Panc1 (cell line): ENCODE measurements at regions not wholly inside any gene's neighbourhood (a gene's known extent, or its start where the extent isn't known, plus 50 kb on each side); places are given as distances from the start of the nearest gene placed in this dataset.

Experiments used
- ATAC-seq: fragments of 200-7000 bp; cut with Tn5 transposase; 2 replicates; pipeline ENCODE4 v1.9.1; 2020; ENCODE audit warnings: mild to moderate bottlenecking, moderate library complexity
- BruUV-seq: library from RNA; stranded (reverse); fragments of 400-500 nt; replicated peaks from 2 replicates; lab custom pipeline; 2021; lab: Mats Ljungman, UMichigan
- CTCF ChIA-PET: fragments of 300-600 bp; sonication (Branson Sonifier 250); formaldehyde crosslinking; loops from one replicate; lab custom pipeline; 2022; ENCODE audit warnings: antibody characterized with exemption; lab: Charles Lee
- POLR2A ChIA-PET: fragments of 300-600 bp; sonication (Branson Sonifier 250); formaldehyde crosslinking; loops from one replicate; lab custom pipeline; 2022; ENCODE audit warnings: antibody characterized with exemption; lab: Charles Lee
- DNase-seq: peaks from one replicate; pipeline ENCODE4 v3.0.0-alpha.2; 2010; ENCODE audit warnings: low read depth, low spot score
- H3K27ac ChIP-seq: 2 replicates; pipeline ENCODE4 v1.5.1; 2011; ENCODE audit warnings: mild to moderate bottlenecking, low read length, inconsistent platforms
- H3K27me3 ChIP-seq: fragments of 200-500 bp; sonication (Bioruptor generic); 2 replicates; pipeline ENCODE4 v1.6.0; 2014; ENCODE audit warnings: low read length, inconsistent platforms; ENCODE audit not compliant: control insufficient read depth, insufficient read depth
- H3K36me3 ChIP-seq: fragments of 200-500 bp; sonication (Bioruptor generic); 2 replicates; pipeline ENCODE4 v1.5.1; 2014; ENCODE audit warnings: inconsistent platforms, mild to moderate bottlenecking, low read length, moderate library complexity; ENCODE audit not compliant: control insufficient read depth, insufficient read depth
- H3K4me1 ChIP-seq: 2 replicates; pipeline ENCODE4 v1.5.1; 2011; ENCODE audit warnings: inconsistent platforms, mild to moderate bottlenecking, low read length, moderate library complexity; ENCODE audit not compliant: control insufficient read depth, insufficient read depth
- H3K4me3 ChIP-seq, 2 experiments: 2 replicates each; pipeline ENCODE4 v1.5.1; 2011 to 2012; ENCODE audit warnings: low read depth in 2 of 2, low read length in 2 of 2, mild to moderate bottlenecking in 2 of 2, inconsistent platforms in 1 of 2, moderate library complexity in 1 of 2
- H3K9me3 ChIP-seq: fragments of 200-500 bp; sonication (Bioruptor generic); 2 replicates; pipeline ENCODE4 v1.5.1; 2014; ENCODE audit warnings: low read depth, mild to moderate bottlenecking, inconsistent platforms, low read length, moderate library complexity; ENCODE audit not compliant: control insufficient read depth, insufficient read depth
- CTCF ChIP-seq: fragments of 450-650 bp; IDR thresholded peaks from 2 replicates; pipeline ENCODE4 v1.5.1; 2017; ENCODE audit warnings: mild to moderate bottlenecking
- POLR2AphosphoS5 ChIP-seq: IDR thresholded peaks from 2 replicates; pipeline ENCODE4 v1.6.1; 2012; ENCODE audit warnings: mild to moderate bottlenecking, low read depth, low read length, moderate library complexity
- REST ChIP-seq, 2 experiments: IDR thresholded peaks; 2 replicates each; pipeline ENCODE4 v1.6.1; 2011 to 2012; ENCODE audit warnings: low read depth in 2 of 2, control low read depth in 1 of 2, low read length in 1 of 2, mild to moderate bottlenecking in 1 of 2, moderate library complexity in 1 of 2; ENCODE audit not compliant: insufficient read depth in 1 of 2
- SIN3A ChIP-seq: IDR thresholded peaks from 2 replicates; pipeline ENCODE4 v1.6.1; 2012; ENCODE audit warnings: low read depth, mild to moderate bottlenecking, low read length, moderate library complexity, borderline replicate concordance; ENCODE audit not compliant: insufficient read depth
- TCF7L2 ChIP-seq: IDR thresholded peaks from 2 replicates; pipeline ENCODE4 v1.6.1; 2011; ENCODE audit warnings: mild to moderate bottlenecking, low read depth, low read length, inconsistent platforms
- in situ Hi-C: cut with HindIII; loops from 2 replicates; pipeline ENCODE4 v1.10.0; 2016; ENCODE audit warnings: low sequenced_read_pairs, low pct_unique_long_range_greater_than_20kb
- intact Hi-C: fragments of 100-400 bp; cut with micrococcal nuclease; formaldehyde crosslinking; loops from one replicate; pipeline ENCODE4 v1.10.0; 2022; ENCODE audit not compliant: unreplicated experiment

GRCh38 chr12:86911973-86912372 lies 655.8 kb upstream of the MGAT4C start:
- no peaks in the 10 kb centered on the region for H3K36me3 ChIP-seq
- no peak overlapping the region for H3K4me3 ChIP-seq
- H3K4me1 ChIP-seq: no peaks in the 10 kb centered on the region
- ATAC-seq (no peak), DNase-seq (no peak)
- TF ChIP-seq TCF7L2 (no peak), SIN3A (no peak)
- no TSS peak for BruUV-seq
- in situ Hi-C loops: no loop called here
- H3K27ac ChIP-seq: no peak overlapping the region
- ChIA-PET CTCF (no interaction called here), POLR2A (no interaction called here)
- intact Hi-C loops: no loop called here
- H3K9me3 ChIP-seq: no peaks in the 10 kb centered on the region
- no peaks in the 10 kb centered on the region for H3K27me3 ChIP-seq

GRCh38 chr12:86903159-86903558 lies 647.0 kb upstream of the MGAT4C start:
- in situ Hi-C loops: no loop called here
- TF ChIP-seq SIN3A (no peak), POLR2AphosphoS5 (no peak), REST (IDR thresholded peaks at IDR 0.05; ENCODE audit: insufficient read depth in 1 of 2, low read depth in 2 of 2, low read length in 1 of 2) (no peak), TCF7L2 (no peak), CTCF (no peak)
- Histone ChIP-seq H3K36me3 (no peaks in the 10 kb centered on the region), H3K4me1 (no peaks in the 10 kb centered on the region), H3K4me3 (no peak overlapping the region), H3K27me3 (no peaks in the 10 kb centered on the region), H3K9me3 (no peaks in the 10 kb centered on the region), H3K27ac (no peak overlapping the region)
- ATAC-seq (no peak), DNase-seq (no peak)
- POLR2A ChIA-PET: no interaction called here
- intact Hi-C loops: no loop called here
- no TSS peak for BruUV-seq
- CTCF ChIA-PET: no interaction called here

- no peak overlapping the region for H3K4me3 ChIP-seq
- no TSS peak for BruUV-seq
- intact Hi-C loops (no loop called here), in situ Hi-C loops (no loop called here)
- no peak for ATAC-seq
- ChIA-PET POLR2A (no interaction called here), CTCF (no interaction called here)
- no peaks in the 10 kb centered on the region for H3K9me3 ChIP-seq
- no peak overlapping the region for H3K27ac ChIP-seq
- no peaks in the 10 kb centered on the region for H3K27me3 ChIP-seq
- no peaks in the 10 kb centered on the region for H3K4me1 ChIP-seq
- DNase-seq: no peak
- no peak for TF ChIP-seq TCF7L2
- TF ChIP-seq REST (IDR thresholded peaks at IDR 0.05; ENCODE audit: insufficient read depth in 1 of 2, low read depth in 2 of 2, low read length in 1 of 2): no peak
- no peak for TF ChIP-seq SIN3A
- H3K36me3 ChIP-seq: no peaks in the 10 kb centered on the region
Observed at GRCh38 chr12:86860776-86861175, 604.6 kb upstream of the MGAT4C start.
